IPS DF 6.9 (cell line): ENCODE measurements at regions not wholly inside any gene's neighbourhood (a gene's known extent, or its start where the extent isn't known, plus 50 kb on each side); places are given as distances from the start of the nearest gene placed in this dataset.

ENCODE experiments used
- DNase-seq: peaks from one replicate; pipeline ENCODE4 v3.0.0-alpha.2; 2013; ENCODE audit warnings: low read depth, low spot score
- H3K27ac ChIP-seq: one replicate; pipeline ENCODE4 v1.5.1; 2013; ENCODE audit warnings: low read length, control low read depth
- H3K27me3 ChIP-seq: 2 replicates; pipeline ENCODE4 v1.6.1; 2013; ENCODE audit warnings: mild to moderate bottlenecking, low read length; ENCODE audit not compliant: control insufficient read depth, insufficient read depth
- H3K36me3 ChIP-seq: 2 replicates; pipeline ENCODE4 v1.6.1; 2013; ENCODE audit warnings: low read length; ENCODE audit not compliant: control insufficient read depth, insufficient read depth
- H3K4me1 ChIP-seq: 2 replicates; pipeline ENCODE4 v1.6.1; 2013; ENCODE audit warnings: low read length; ENCODE audit not compliant: control insufficient read depth, insufficient read depth
- H3K4me3 ChIP-seq: 2 replicates; pipeline ENCODE4 v1.5.1; 2013; ENCODE audit warnings: mild to moderate bottlenecking, low read length
- H3K9me3 ChIP-seq: 2 replicates; pipeline ENCODE4 v1.6.1; 2013; ENCODE audit warnings: low read length, inconsistent platforms; ENCODE audit not compliant: control insufficient read depth, insufficient read depth
- WGBS: extraction: QIAGEN DNeasy Blood & Tissue Kit; methylation state at CpG from one replicate; pipeline ENCODE4 v1.1.7; 2013; ENCODE audit warnings: mixed read lengths, missing lambda C conversion rate; ENCODE audit not compliant: insufficient read length, insufficient coverage; 5-methylcytosine and 5-hydroxymethylcytosine counted together

DNA sequence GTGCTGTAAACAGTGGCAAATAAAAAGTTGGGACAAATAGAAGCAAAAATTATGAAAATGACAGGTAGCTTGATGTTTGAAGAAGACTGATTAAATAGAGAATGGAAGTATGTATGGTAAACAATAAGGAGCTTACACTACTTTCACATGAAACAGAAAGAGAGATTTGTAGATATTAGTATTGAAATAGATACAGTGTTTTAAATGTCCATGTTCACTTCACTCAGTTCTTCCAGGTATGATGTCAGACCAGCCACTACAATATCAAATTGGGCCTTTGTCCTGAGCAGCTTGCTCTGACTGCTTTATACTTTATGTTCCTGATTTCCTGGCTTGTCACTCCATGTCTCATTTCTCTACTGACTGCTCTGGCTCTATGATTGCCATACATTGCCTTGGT, 107.5 kb downstream of the CENPW start:
- Histone ChIP-seq H3K4me1 (no peaks in the 10 kb centered on the region), H3K36me3 (no peaks in the 10 kb centered on the region), H3K27ac (no peak overlapping the region), H3K9me3 (no peaks in the 10 kb centered on the region), H3K4me3 (no peak overlapping the region), H3K27me3 (no peaks in the 10 kb centered on the region)
- DNase-seq: no peak

DNA sequence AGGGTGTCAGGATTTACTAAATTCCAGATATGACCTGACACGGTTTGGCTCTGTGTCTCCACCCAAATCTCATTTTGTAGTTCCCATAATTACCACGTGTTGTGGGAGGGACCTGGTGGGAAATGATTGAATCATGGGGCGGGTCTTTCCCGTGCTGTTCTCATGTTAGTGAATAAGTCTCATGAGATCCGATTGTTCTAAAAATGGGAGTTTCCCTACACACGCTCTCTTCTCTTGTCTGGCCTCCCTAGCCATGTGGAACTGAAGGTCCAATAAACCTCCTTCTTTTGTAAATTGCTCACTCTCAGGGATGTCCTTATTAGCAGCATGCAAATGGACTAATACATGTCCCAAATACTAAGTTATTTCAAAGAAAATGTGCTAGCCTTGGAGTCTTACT, 121.1 kb downstream of the CENPW start:
- Histone ChIP-seq H3K4me3 (no peak overlapping the region), H3K9me3 (no peaks in the 10 kb centered on the region), H3K4me1 (no peaks in the 10 kb centered on the region), H3K27me3 (no peaks in the 10 kb centered on the region), H3K36me3 (no peaks in the 10 kb centered on the region), H3K27ac (no peak overlapping the region)
- WGBS: no CpG with 5 or more reads among the region's 6 CpGs
- DNase-seq: no peak

DNA sequence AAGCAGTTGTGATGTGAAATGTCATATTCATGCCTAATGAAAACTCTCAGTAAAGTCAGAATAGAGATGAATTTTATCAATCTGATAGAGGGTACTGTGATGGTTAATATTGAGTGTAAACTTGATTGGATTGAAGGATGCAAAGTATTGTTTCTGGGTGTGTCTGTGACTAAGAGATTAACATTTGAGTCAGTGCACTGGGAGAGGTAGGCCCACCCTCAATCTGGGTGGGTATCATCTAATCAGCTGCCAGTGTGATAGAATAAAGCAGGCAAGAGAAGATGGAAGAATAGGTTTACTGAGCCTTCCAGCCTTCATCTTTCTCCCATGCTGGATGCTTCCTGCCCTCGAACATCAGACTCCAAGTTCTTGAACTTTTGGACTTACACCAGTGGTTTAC, 124.3 kb downstream of the CENPW start:
- no peak overlapping the region for H3K4me3 ChIP-seq
- no peaks in the 10 kb centered on the region for H3K27me3 ChIP-seq
- no peak overlapping the region for H3K27ac ChIP-seq
- H3K36me3 ChIP-seq: no peaks in the 10 kb centered on the region
- no peaks in the 10 kb centered on the region for H3K4me1 ChIP-seq
- H3K9me3 ChIP-seq: no peaks in the 10 kb centered on the region
- no CpG with 5 or more reads among the region's 1 CpG for WGBS
- no peak for DNase-seq

DNA sequence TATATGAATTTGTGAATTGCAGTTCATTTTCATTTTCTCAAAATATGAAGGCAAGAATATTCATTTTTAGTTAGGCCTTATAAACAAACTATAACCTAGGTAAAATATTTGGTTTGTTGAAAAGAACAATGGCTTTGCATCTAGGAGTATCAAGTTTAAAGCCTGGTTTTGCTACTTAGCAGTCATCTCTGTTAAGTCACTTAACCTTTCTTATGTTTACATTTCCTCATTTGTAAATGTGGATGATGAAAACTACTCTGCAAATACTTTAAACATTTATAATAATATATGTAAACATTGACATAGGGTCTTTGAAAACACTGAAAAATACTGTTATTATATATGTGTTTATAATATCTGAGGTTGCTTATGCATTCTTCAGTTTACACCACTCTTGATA, 135.5 kb downstream of the CENPW start:
- no peaks in the 10 kb centered on the region for H3K27me3 ChIP-seq
- no peak for DNase-seq

DNA sequence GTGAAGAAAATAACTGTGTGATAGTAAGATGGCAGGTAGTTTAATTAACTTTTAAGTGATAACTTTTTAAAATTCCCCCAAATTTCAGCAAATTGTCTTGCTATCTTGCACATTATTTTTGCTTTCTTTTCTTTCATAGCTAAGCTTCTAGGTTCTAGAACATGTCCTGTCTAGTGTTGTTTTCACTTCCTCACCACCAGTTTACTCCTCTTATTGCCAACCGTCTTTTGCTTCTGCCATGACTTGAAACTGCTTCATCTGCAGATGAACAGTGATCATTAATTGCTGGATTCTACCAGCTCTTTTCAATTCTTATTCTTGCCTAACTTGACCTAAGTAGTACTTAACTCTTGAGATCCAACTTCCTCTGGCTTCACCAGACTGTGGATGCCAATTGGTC, 137.8 kb downstream of the CENPW start:
- Histone ChIP-seq H3K27me3 (no peaks in the 10 kb centered on the region), H3K36me3 (no peaks in the 10 kb centered on the region), H3K27ac (no peak overlapping the region), H3K9me3 (no peaks in the 10 kb centered on the region), H3K4me1 (no peaks in the 10 kb centered on the region), H3K4me3 (no peak overlapping the region)
- WGBS: no CpG with 5 or more reads among the region's 1 CpG
- no peak for DNase-seq

More for the DNA sequence above, 135.5 kb downstream of the CENPW start:
- Histone ChIP-seq H3K27ac (no peak overlapping the region), H3K9me3 (no peaks in the 10 kb centered on the region), H3K36me3 (no peaks in the 10 kb centered on the region), H3K4me1 (no peaks in the 10 kb centered on the region), H3K4me3 (no peak overlapping the region)

DNA sequence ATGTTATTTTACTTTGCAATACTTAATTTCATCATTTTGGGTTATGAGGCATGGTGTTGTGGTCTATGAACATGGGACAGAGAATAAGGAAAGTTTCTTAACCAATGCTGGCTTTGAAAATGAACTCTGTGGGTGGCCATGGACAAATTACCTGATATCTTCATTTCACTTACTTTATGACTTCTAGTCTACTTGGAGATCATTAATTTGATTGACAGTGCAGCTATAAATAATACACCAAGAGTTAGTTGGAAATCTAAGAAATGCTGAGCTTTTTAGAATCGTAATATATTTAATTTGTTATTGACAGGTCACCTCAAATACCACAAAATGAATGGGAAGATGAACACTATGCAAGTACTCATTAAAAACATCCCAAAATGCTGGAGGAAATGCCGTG, 140.4 kb downstream of the CENPW start:
- Histone ChIP-seq H3K27me3 (no peaks in the 10 kb centered on the region), H3K4me3 (no peak overlapping the region), H3K27ac (no peak overlapping the region), H3K4me1 (no peaks in the 10 kb centered on the region), H3K36me3 (no peaks in the 10 kb centered on the region), H3K9me3 (no peaks in the 10 kb centered on the region)
- no CpG with 5 or more reads among the region's 2 CpGs for WGBS
- DNase-seq: no peak

DNA sequence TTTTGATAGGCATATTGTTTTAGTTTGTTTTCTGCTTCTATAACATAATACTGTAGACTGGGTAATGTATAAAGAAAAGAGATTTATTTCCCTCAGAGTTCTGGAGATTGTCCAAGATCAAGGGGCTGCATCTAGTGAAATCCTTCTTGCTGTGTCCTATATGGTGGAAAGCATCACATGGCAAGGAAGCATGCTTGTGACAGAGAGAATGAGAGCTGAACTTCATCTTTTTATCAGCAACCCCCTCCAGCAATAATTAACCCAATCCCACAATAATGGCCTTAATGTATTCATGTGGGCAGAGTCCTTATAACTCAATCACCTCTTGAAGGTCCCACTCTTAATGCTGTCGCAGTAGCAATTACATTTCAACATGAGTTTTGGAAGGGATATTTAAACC, 141.4 kb downstream of the CENPW start:
- no peaks in the 10 kb centered on the region for H3K4me1 ChIP-seq
- no peaks in the 10 kb centered on the region for H3K9me3 ChIP-seq
- no peak overlapping the region for H3K4me3 ChIP-seq
- no peak for DNase-seq
- no peaks in the 10 kb centered on the region for H3K36me3 ChIP-seq
- no peak overlapping the region for H3K27ac ChIP-seq
- WGBS: no CpG with 5 or more reads among the region's 1 CpG
- H3K27me3 ChIP-seq: no peaks in the 10 kb centered on the region

DNA sequence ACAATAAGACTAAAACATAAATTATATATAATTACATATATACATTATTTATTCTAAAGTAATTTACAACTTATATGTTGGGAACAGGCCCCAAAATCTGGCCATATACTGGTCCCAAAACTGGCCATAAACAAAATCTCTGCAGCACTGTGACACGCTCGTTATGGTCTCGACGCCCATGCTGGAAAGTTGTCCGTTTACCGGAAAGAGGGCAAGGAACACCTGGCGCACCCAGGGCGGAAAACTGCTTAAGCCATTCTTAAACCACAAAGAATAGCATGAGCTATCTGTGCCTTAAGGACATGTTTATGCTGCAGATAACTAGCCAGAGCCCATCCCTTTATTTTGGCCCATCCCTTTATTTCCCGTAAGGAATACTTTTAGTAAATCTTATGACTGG, 164.9 kb downstream of the CENPW start:
- Histone ChIP-seq H3K4me1 (no peaks in the 10 kb centered on the region), H3K27ac (no peak overlapping the region), H3K36me3 (no peaks in the 10 kb centered on the region), H3K27me3 (no peaks in the 10 kb centered on the region), H3K4me3 (no peak overlapping the region), H3K9me3 (no peaks in the 10 kb centered on the region)
- WGBS: no CpG with 5 or more reads among the region's 9 CpGs
- DNase-seq: no peak

DNA sequence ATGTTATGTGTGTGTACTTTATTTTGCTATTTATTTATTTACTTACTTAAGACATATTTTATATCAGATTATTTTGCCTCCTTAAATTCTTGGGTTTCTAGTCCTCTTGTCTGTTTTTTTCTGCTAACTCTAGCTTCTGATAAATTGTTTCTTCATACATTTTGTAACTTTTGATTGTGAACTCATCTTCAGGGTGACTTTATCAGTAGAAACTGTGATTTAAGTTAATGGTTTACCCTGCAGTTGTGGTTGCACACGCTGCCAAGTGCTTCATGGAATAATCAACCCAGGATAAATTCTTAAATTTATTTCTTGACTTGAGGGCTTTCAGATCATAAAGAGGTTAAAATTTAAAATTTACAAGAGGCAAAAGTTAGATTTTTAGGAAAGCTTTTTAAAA, 173.3 kb downstream of the CENPW start:
- no CpG with 5 or more reads among the region's 1 CpG for WGBS
- H3K9me3 ChIP-seq: no peaks in the 10 kb centered on the region
- H3K27ac ChIP-seq: no peak overlapping the region

DNA sequence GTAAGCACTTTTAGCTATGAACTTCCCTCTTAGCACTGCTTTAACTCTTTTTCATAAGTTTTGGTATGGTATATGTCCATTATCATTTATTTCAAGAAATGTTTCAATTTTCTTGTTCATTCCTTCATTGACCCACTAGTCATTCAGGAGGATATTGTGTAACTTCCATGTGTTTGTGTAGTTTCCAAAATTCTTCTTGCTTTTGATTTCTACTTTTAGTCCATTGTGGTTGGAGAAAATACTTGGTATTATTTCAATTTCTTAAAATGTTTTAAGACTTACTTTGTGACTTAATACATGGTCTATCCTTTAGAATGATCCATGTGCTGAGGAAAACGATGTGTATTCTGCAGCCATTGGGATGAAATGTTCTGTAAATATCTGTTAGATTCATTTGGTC, 176.5 kb downstream of the CENPW start:
- Histone ChIP-seq H3K36me3 (no peaks in the 10 kb centered on the region), H3K4me1 (no peaks in the 10 kb centered on the region), H3K4me3 (no peak overlapping the region), H3K9me3 (no peaks in the 10 kb centered on the region), H3K27ac (no peak overlapping the region), H3K27me3 (no peaks in the 10 kb centered on the region)
- DNase-seq: no peak
- no CpG with 5 or more reads among the region's 1 CpG for WGBS

More for the DNA sequence above, 173.3 kb downstream of the CENPW start:
- Histone ChIP-seq H3K4me3 (no peak overlapping the region), H3K27me3 (no peaks in the 10 kb centered on the region), H3K4me1 (no peaks in the 10 kb centered on the region), H3K36me3 (no peaks in the 10 kb centered on the region)
- DNase-seq: no peak

DNA sequence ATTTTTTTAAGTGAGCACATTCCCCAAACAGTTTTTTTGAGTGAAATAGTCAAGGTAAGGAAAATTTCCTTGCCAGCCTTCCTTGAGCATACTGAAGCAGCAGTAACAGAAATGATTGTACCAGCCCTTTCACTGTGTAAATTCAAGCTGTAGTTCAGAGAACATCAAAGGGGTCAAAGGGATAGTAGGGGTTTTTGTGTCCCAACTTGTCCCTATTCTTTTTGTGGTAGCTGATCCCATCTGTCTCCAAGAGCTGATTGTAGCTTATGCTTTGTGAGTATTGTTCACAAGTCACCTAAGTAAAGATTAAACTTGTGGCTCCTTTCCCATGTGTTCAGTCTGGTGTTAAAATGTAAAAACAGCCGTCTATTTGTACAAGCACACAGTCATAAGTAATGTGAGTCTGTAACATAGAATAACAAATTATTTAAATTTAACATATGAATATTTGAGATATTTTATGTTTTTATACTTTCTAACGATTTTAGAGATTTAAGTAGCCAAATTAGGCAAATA, 185.0 kb downstream of the CENPW start:
- Histone ChIP-seq H3K27ac (no peak overlapping the region), H3K36me3 (no peaks in the 10 kb centered on the region), H3K27me3 (no peaks in the 10 kb centered on the region), H3K4me3 (no peak overlapping the region), H3K4me1 (no peaks in the 10 kb centered on the region; the same call in 1 of the 2 replicates), H3K9me3 (no peaks in the 10 kb centered on the region)
- DNase-seq: no peak
- no CpG with 5 or more reads among the region's 2 CpGs for WGBS
